Activated CD4-positive, alpha-beta T cell treated with anti-CD3 and anti-CD28 coated beads, Interleukin-2, amount 50 U/mL, for 16 hours (primary cell): ENCODE measurements at regions not wholly inside any gene's neighbourhood (a gene's known extent, or its start where the extent isn't known, plus 50 kb on each side); places are given as distances from the start of the nearest gene placed in this dataset.

ENCODE experiments used
- DNase-seq: peaks from one replicate; pipeline ENCODE4 v3.0.0-alpha.2; 2020

DNA sequence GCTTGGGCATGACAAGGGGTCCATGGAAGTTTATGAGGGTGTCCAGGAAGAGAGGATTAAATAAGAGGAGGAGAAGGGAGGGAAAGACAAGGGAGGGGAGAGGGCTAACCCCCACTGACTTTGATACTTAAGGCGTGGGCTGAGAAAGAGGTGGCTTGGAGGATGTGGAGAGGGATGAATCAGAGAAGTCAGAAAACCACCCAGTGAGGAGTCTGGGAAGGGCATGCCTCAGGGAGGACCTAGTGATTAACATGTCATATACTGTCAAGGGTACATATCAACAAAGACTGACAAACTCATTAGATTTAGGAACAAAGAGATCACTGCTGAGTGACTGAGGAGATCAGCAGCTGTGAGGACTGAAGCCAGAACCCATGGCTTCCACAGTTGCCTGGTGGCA, 145.4 kb downstream of the IRX5 start:
- DNase-seq, result no peak

DNA sequence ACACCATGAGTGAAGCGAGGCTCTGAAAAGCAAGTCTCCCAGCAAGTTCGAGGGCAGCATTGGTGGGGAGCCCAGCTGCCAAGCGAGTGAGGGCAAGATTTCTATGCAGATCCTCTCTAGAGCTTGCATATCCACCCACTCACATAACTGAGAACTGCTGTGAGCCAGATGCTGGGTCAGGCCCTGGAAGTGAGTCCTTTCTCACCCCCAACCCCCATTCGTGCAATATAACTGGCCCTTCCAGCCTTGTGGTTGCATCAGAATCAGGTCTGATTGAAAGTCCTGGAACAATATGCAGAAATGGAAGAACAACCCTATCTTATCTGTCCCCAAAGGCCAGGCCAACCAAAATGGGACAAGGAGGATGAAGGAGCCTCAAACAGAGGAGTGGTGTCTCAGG, 146.6 kb downstream of the IRX5 start:
- no peak for DNase-seq

DNA sequence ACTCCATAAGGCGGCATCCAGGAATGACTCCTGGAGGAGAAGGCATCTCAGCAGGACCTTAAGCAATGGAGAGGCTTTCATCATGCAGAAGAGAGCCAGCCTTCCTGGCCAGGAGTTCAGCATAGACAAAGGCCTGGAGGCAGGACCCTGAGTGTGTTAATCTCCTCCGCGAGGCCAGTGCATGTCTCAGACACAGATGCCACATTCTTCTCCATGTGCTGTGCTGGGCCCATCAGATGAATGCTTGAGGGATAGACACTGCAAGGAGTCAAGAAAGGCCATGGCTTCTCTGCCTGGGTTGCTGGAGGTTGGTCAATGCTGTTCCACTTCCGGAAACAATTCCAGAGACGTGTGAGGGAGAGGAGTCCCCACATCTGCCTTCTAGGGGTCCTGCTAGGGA, 147.5 kb downstream of the IRX5 start:
- no peak for DNase-seq

GRCh38 chr16:55078699-55079410, 148.2 kb downstream of the IRX5 start:
- no peak for DNase-seq

- DNase-seq, result no peak
Observed at GRCh38 chr16:55081622-55082590, 151.2 kb downstream of the IRX5 start.

DNA sequence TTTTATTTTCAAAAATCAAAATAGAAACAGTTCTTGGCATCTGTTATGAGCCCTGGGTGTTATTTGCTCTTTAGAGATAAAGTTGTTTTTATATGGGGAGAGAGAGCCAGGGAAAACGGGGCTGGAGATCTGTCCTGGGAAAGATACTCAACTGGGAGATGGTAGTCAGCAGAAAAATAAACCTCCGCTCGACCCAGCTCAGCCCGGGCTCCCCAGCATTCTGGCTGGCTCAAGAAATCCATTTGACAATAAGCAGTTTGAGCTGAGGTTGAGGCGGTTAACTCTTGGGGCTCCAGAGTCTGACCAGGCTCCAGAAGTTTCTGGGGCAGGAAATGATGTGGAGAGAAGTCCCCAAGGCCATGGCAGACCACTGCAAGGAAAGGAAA, 151.9 kb downstream of the IRX5 start:
- DNase-seq, result no peak

DNA sequence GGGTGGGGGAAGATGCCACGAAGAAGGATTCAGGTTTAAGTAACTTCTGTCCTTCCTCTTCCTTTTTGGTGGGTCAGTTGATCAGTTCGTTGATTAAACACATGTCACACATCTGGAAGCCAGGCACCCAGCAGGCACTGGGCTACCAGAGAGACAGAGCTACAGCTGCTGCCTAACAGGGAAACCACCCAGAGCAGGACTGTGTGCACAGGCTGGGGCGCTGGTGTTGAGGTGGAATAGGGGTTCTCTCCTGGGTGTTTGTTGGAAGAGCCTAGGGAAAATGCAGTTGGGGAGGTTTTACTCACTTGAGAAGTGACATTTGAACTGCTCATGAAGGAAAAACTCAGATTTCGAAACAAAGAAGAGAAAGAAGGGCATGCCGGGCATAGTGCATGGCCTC, 152.4 kb downstream of the IRX5 start:
- no peak for DNase-seq

DNA sequence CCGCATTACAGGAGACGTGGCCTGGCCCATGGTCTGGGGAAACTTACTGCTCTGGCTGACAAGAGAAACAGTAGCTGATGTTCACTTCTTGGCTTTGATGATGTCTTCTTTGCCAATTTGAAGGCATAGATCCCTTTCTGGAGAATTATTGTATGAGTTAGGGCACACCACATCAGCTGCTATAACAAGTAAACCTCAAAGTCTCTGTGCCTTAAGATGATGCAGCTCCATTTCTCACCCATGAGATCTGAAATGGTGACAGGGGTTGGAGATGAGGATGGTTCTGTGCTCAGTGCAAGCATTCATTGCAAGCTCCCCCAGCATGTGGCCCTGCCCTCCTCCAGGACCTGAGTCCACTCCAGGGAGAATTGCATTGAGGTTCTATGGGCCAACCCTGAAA, 157.4 kb downstream of the IRX5 start:
- no peak for DNase-seq

DNA sequence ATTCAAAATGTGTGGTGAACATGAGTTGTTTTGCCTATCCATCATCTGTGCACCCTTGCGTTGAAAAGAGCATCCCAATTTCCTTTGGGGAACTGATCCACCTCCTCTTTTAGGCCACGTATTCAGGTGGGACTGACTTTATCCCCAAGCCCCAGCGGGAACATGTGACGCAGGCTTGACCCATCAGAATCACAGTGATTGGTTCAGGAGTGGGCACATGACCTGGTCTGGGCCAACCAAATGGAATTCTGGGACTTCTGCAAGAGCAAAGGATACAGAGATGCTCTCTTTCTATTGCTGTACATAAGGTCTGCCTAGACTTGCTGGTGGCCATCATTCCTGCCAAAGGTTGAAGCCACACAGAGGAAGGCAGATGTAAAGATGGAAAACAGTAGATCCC, 158.9 kb downstream of the IRX5 start:
- DNase-seq, result no peak

DNA sequence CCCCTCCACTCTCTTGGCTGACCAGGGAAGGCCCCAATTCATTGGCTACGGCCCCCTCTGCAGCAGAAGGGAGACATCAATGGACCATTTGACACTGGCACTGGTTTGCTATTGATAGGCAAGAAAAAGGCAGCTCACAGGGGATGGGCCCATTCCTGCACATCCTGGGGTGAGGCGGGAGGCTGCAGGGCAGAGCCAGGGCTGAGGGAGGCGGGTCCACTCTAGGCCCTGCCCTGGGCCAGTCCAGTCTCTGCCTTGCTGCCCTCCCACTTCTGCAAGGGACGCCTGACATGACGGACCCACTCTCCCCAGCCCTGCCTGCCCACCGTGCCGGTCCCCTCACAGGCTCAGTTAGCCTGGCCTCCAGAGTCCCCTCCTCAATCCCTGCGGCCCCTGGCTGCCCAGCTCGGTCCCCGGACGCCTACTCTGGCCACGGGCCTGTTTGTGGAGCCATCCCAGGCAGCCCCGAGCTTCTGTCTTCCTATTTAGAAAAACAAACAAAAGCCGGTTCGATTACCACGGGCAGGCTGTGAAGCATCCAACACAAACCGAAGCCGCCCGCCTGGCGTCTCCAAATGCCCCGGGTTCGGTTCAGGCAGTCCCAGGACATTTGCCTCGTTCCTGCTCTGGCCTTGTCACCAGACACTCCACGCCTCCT, 160.7 kb downstream of the IRX5 start:
- no peak for DNase-seq

DNA sequence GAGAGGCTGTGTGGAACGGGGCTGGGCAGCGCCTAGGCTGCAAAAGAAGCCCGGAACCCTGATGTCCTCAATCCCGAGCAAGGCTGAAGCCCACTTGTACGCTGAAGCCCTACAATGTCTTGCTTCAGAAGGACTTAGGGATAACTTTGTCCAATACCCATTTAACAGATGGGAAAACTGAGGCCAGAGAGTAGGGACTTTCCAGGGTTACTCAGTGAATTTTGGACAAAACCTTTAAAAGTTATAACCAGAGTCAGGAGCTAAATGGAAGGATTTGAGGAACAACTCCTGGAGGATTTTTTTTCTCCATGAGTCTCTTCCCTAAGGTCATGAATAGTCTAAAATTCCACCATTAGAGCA, 161.2 kb downstream of the IRX5 start:
- DNase-seq, result no peak

GRCh38 chr16:55100100-55100499, 169.4 kb downstream of the IRX5 start:
- no peak for DNase-seq

DNA sequence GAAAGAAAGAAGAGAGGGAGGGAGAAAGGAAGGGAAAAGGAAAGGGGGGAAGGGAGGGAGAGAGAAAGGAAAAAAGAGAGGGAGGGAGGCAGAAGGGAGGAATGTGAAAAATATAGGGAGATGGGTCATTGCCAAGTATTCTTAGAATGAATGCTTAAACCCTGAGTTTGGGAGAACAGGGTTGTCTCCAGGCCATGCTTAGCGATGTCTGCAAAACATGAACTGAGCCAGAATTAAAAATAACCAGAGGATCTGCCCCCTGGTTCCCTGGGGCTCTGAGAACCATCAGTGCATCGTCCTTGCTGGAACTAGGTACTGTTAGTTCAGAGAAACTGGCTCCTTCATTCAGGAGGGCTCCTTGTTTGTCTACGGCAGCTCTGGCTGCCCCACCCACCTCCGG, 170.4 kb downstream of the IRX5 start:
- DNase-seq, result no peak

- DNase-seq, result no peak
Observed at GRCh38 chr16:55102077-55102476, 171.4 kb downstream of the IRX5 start.

DNA sequence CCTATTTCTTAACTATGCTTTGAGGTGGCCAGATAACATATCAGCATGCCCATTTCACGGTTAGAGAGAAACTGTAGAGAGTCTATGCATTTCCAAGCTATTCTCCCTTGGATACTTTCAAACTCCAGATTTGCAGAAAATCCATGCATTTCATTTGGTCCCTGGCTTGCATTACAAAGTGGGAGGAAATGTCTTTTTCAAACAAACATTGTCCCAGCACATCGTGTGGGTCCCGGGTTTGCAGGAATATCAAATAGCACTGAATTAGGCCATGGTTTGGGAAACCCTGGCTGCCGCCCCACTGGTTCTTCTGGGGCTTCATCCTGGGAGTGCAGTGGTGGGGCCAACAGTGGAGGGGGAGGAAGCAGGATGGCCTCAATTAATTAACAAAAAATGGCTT, 171.9 kb downstream of the IRX5 start:
- no peak for DNase-seq

GRCh38 chr16:55107851-55108250, 177.2 kb downstream of the IRX5 start:
- DNase-seq, result no peak

GRCh38 chr16:55113210-55113609, 182.5 kb downstream of the IRX5 start:
- no peak for DNase-seq

DNA sequence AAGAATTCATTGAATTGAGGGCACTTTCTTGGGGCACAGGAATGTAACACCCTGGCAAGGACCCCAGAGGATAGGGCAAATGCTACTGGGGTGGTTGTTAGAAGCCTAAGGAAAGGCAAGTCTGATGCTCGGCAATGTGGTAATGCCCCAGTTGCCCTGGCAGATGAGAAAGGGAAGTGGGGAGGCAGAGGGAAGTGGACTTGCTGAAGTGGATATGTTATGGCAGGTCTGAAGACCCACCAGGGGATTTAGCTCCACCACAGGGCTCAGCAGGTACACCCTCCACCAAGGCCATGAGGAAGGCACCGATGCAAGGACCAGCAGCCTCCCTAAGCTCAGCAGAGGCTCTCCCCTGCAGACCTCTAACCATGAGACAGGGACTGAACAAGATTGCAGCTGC, 184.8 kb downstream of the IRX5 start:
- no peak for DNase-seq

- no peak for DNase-seq
Observed at GRCh38 chr16:55116165-55116920, 185.7 kb downstream of the IRX5 start.

DNA sequence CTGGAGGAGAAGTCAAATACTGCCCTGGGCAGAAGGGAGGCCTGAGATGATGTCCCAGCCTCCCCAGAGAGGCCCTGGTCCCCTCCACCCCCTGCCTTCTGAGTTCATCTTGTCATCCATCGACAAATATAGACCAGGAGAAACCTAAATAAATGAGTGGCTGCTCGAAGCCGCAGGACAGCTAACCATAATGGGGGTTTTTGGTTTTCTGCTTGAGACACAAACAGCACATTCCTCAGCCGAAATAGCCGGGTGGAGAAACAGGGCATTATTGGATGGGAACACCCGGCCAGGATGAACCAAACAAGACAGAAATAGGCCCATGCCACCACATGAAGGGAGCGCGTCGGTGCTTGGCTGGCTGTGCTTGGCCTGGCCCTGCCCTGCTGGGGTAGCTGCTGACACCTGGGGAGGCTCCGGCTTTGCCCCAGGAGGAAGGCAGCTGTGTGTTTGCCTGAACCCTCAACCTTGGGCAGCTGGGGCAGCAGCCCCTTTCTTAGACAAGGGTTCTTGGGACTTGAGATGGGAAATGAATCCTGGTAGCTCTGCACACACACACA, 188.1 kb downstream of the IRX5 start:
- DNase-seq, result no peak

DNA sequence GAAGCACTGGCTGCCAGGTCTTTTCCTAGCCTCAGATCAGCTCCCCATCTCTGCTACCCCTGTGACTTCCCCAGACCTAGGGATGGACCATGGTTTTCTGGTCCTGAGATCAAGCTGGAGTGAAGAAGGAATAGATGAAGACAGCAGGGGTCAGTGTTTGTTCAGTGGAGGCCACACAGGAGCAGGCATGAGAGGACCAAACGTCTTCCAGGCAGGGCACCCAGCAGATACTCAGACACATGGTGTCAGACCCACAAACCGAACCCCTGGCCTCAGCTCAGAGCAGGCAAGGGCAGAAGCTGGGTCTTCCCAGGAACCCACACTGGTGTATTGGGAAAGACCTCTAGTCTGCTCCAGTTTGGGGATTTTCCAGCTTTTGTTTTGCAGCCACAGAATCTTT, 189.7 kb downstream of the IRX5 start:
- no peak for DNase-seq

DNA sequence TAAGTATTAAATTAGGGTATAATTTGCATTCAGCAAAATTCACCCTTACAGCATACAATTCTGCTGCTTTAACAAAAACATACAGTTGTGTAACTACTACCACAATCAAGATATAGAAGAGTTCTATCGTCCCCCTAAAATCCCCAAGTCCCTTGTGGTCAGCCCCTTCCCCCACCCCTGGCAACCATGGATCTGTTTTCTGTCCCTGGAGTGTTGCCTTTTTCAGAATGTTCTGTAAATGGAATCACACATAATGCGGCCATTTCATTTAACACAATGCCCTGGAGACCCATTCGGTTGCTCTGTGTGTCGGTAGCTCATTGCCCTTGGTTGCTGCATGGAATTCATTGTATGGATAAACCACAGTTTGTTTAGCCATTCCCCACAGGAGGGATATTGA, 190.2 kb downstream of the IRX5 start:
- DNase-seq, result no peak

GRCh38 chr16:55123652-55124051, 193.0 kb downstream of the IRX5 start:
- DNase-seq, result no peak
